ENCODE measurements at regions not wholly inside any gene's neighbourhood (a gene's known extent, or its start where the extent isn't known, plus 50 kb on each side); places are given as distances from the start of the nearest gene placed in this dataset.

DNA sequence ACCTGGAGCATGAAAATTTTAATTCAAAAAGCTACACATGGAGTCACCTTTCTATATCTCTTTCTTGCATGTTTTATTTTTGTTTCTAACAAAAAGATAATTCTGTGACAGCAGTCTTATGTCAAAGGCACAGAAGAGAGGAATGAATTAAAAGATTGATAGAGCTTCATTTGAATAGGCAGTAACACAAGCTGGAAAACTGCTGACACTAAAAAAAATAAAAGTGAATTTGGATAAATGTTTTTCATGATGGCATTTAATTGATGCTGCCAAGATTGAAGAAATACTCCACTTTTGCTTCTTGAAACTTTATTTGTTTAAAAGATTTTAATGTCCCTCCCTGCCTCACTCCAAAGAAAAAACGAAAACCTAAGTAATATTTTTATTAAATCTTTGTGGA, 887.4 kb downstream of the PLA2G4A start:
- Histone ChIP-seq H3K9me3 (ENCODE audit: control insufficient read depth in 4 of 4, low read length in 3 of 4) (no peaks in the 10 kb centered on the region), H3K27ac (ENCODE audit: low read depth in 1 of 2, low read length in 2 of 2) (no peak overlapping the region), H3K4me1 (ENCODE audit: control insufficient read depth in 4 of 4, insufficient read depth in 4 of 4, low read length in 3 of 4) (no peaks in the 10 kb centered on the region), H3K9ac (ENCODE audit: low read depth in 1 of 2, low read length in 2 of 2) (no peak overlapping the region), H3K4me3 (ENCODE audit: low read depth in 1 of 3, low read length in 3 of 3) (no peak overlapping the region), H3K36me3 (ENCODE audit: control insufficient read depth in 4 of 4, insufficient read depth in 3 of 4, low read depth in 1 of 4, low read length in 3 of 4) (no peaks in the 10 kb centered on the region), H3K27me3 (ENCODE audit: control insufficient read depth in 4 of 4, insufficient read depth in 4 of 4, low read length in 3 of 4) (no peaks in the 10 kb centered on the region)
- no peak for TF ChIP-seq FOXA1 (IDR thresholded peaks at IDR 0.05)
- no peak for TF ChIP-seq FOXA2 (IDR thresholded peaks at IDR 0.05)
- WGBS = 51% methylated on average over 1 of the region's 1 CpG
- no peak for DNase-seq (ENCODE audit: low spot score)

- Histone ChIP-seq H3K9ac (ENCODE audit: low read depth in 1 of 2, low read length in 2 of 2) (no peak overlapping the region), H3K36me3 (ENCODE audit: control insufficient read depth in 4 of 4, insufficient read depth in 3 of 4, low read depth in 1 of 4, low read length in 3 of 4) (no peaks in the 10 kb centered on the region), H3K4me3 (ENCODE audit: low read depth in 1 of 3, low read length in 3 of 3) (no peak overlapping the region), H3K4me1 (ENCODE audit: control insufficient read depth in 4 of 4, insufficient read depth in 4 of 4, low read length in 3 of 4) (no peaks in the 10 kb centered on the region), H3K27me3 (ENCODE audit: control insufficient read depth in 4 of 4, insufficient read depth in 4 of 4, low read length in 3 of 4) (no peaks in the 10 kb centered on the region), H3K27ac (ENCODE audit: low read depth in 1 of 2, low read length in 2 of 2) (no peak overlapping the region), H3K9me3 (ENCODE audit: control insufficient read depth in 4 of 4, low read length in 3 of 4) (no peaks in the 10 kb centered on the region)
- no peak for DNase-seq (ENCODE audit: low spot score)
- WGBS = 67% methylated on average over 3 of the region's 3 CpGs
- no peak for TF ChIP-seq CTCF (IDR thresholded peaks at IDR 0.05; ENCODE audit: low read depth, low read length, missing input control)
- no peak for TF ChIP-seq HNF4G (IDR thresholded peaks at IDR 0.05)
- TF ChIP-seq SP1 (IDR thresholded peaks at IDR 0.05) = no peak
- no peak for TF ChIP-seq EGR1 (IDR thresholded peaks at IDR 0.05; ENCODE audit: low read depth in 2 of 2)
- TF ChIP-seq ZBTB33 (IDR thresholded peaks at IDR 0.05) = no peak
- no peak for TF ChIP-seq RXRA (IDR thresholded peaks at IDR 0.05)
- no peak for TF ChIP-seq HNF4A (conservative IDR thresholded peaks at IDR 0.05)
- no peak for TF ChIP-seq FOXA1 (IDR thresholded peaks at IDR 0.05)
- TF ChIP-seq GABPA (IDR thresholded peaks at IDR 0.05 in 1 of 2, conservative IDR thresholded peaks at IDR 0.05 in 1 of 2) = no peak
- TF ChIP-seq TAF1 (conservative IDR thresholded peaks at IDR 0.05) = no peak
- TF ChIP-seq NR2F2 (IDR thresholded peaks at IDR 0.05) = no peak
- no peak for TF ChIP-seq JUND (IDR thresholded peaks at IDR 0.05)
- TF ChIP-seq, protein P1, sequence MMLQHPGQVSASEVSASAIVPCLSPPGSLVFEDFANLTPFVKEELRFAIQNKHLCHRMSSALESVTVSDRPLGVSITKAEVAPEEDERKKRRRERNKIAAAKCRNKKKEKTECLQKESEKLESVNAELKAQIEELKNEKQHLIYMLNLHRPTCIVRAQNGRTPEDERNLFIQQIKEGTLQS (IDR thresholded peaks at IDR 0.05) = no peak
- TF ChIP-seq, protein P2, sequence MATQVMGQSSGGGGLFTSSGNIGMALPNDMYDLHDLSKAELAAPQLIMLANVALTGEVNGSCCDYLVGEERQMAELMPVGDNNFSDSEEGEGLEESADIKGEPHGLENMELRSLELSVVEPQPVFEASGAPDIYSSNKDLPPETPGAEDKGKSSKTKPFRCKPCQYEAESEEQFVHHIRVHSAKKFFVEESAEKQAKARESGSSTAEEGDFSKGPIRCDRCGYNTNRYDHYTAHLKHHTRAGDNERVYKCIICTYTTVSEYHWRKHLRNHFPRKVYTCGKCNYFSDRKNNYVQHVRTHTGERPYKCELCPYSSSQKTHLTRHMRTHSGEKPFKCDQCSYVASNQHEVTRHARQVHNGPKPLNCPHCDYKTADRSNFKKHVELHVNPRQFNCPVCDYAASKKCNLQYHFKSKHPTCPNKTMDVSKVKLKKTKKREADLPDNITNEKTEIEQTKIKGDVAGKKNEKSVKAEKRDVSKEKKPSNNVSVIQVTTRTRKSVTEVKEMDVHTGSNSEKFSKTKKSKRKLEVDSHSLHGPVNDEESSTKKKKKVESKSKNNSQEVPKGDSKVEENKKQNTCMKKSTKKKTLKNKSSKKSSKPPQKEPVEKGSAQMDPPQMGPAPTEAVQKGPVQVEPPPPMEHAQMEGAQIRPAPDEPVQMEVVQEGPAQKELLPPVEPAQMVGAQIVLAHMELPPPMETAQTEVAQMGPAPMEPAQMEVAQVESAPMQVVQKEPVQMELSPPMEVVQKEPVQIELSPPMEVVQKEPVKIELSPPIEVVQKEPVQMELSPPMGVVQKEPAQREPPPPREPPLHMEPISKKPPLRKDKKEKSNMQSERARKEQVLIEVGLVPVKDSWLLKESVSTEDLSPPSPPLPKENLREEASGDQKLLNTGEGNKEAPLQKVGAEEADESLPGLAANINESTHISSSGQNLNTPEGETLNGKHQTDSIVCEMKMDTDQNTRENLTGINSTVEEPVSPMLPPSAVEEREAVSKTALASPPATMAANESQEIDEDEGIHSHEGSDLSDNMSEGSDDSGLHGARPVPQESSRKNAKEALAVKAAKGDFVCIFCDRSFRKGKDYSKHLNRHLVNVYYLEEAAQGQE (IDR thresholded peaks at IDR 0.05) = no peak
These were observed 889.8 kb downstream of the PLA2G4A start for GRCh38 chr1:187718527-187718926.

All from liver (tissue), 8 donors.